DOHH2 (cell line): ENCODE measurements at regions not wholly inside any gene's neighbourhood (a gene's known extent, or its start where the extent isn't known, plus 50 kb on each side); places are given as distances from the start of the nearest gene placed in this dataset.
"Not testable (repeated sequence)": the region's sequence is repeated elsewhere in the genome, so short reads cannot be mapped to it uniquely, and the experiment has no call there.

ENCODE experiments used
- H3F3A ChIP-seq: fragments of 200-600 bp; sonication (generic), shearing (Covaris generic); 2 replicates; pipeline ENCODE4 v1.6.0; 2016; ENCODE audit warnings: antibody characterized with exemption, mild to moderate bottlenecking; ENCODE audit not compliant: control insufficient read depth, insufficient read depth
- H3K27ac ChIP-seq: fragments of 200-600 bp; sonication (generic); 2 replicates; pipeline ENCODE4 v1.5.1; 2014; ENCODE audit warnings: low read depth, mild to moderate bottlenecking, low read length, moderate library complexity
- H3K27me3 ChIP-seq: fragments of 200-600 bp; sonication (generic); 2 replicates; pipeline ENCODE4 v1.6.1; 2014; ENCODE audit warnings: mild to moderate bottlenecking, low read length, mixed read lengths; ENCODE audit not compliant: control insufficient read depth
- H3K36me3 ChIP-seq: fragments of 200-600 bp; sonication (generic); 2 replicates; pipeline ENCODE4 v1.6.1; 2014; ENCODE audit warnings: mild to moderate bottlenecking, low read length, moderate library complexity, mixed read lengths; ENCODE audit not compliant: control insufficient read depth
- H3K4me1 ChIP-seq: fragments of 200-600 bp; sonication (generic); 2 replicates; pipeline ENCODE4 v1.6.1; 2014; ENCODE audit warnings: mild to moderate bottlenecking, low read length, mixed read lengths; ENCODE audit not compliant: control insufficient read depth
- H3K4me2 ChIP-seq: fragments of 200-600 bp; sonication (generic); 2 replicates; pipeline ENCODE4 v1.6.0; 2014; ENCODE audit warnings: mild to moderate bottlenecking, low read length, moderate library complexity
- H3K4me3 ChIP-seq: fragments of 200-600 bp; sonication (generic); 2 replicates; pipeline ENCODE4 v1.5.1; 2014; ENCODE audit warnings: mild to moderate bottlenecking, low read length, mixed read lengths
- H3K79me2 ChIP-seq: fragments of 200-600 bp; sonication (generic); 2 replicates; pipeline ENCODE4 v1.6.1; 2014; ENCODE audit warnings: mild to moderate bottlenecking, low read length, mixed read lengths; ENCODE audit not compliant: control insufficient read depth
- H3K9me2 ChIP-seq: fragments of 200-600 bp; sonication (generic); replicated peaks from 2 replicates; pipeline ENCODE4 v1.6.1; 2014; ENCODE audit warnings: mild to moderate bottlenecking, low read length, mixed read lengths; ENCODE audit not compliant: control insufficient read depth
- H3K9me3 ChIP-seq: fragments of 200-600 bp; sonication (generic); 2 replicates; pipeline ENCODE4 v1.6.1; 2014; ENCODE audit warnings: antibody characterized with exemption, low read length, mixed read lengths; ENCODE audit not compliant: control insufficient read depth, insufficient read depth
- H4K20me1 ChIP-seq: fragments of 200-600 bp; sonication (generic); 2 replicates; pipeline ENCODE4 v1.6.0; 2014; ENCODE audit warnings: low read depth, mild to moderate bottlenecking, antibody characterized with exemption, low read length, moderate library complexity; ENCODE audit not compliant: control insufficient read depth, insufficient read depth
- EZH2phosphoT487 ChIP-seq: fragments of 200-600 bp; sonication (generic); IDR thresholded peaks from 2 replicates; pipeline ENCODE4 v1.6.1; 2017; ENCODE audit warnings: borderline replicate concordance, mild to moderate bottlenecking, antibody characterized with exemption, low read length, moderate library complexity, mixed read lengths
- TF ChIP-seq, protein P1 (sequence below): fragments of 200-600 bp; sonication (generic); IDR thresholded peaks from one replicate; pipeline ENCODE4 v1.5.1; 2014; ENCODE audit warnings: antibody characterized with exemption, mild to moderate bottlenecking, low read depth, low read length; ENCODE audit not compliant: poor library complexity, severe bottlenecking

DNA sequence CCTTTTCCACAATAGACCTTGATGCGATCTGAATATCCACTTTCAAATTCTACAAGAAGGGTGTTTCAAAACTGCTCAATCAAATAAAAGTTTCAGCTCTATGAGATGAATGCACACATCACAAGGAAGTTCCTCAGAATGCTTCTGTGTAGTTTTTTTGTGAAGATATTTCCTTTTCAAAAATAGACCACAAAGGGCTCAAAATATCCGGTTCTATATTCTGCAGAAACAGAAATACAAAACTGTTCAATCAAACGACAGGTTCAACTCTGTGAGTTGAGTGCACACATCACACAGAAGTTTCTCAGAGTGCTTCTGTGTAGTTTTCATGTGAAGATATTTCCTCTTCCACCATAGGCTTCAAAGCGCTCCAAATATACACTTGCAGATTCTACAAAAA, 293.9 kb upstream of the DEFB115 start:
- H3K27ac ChIP-seq = no peak overlapping the region
- H3K9me3 ChIP-seq = no peaks in the 10 kb centered on the region
- TF ChIP-seq, protein P1, sequence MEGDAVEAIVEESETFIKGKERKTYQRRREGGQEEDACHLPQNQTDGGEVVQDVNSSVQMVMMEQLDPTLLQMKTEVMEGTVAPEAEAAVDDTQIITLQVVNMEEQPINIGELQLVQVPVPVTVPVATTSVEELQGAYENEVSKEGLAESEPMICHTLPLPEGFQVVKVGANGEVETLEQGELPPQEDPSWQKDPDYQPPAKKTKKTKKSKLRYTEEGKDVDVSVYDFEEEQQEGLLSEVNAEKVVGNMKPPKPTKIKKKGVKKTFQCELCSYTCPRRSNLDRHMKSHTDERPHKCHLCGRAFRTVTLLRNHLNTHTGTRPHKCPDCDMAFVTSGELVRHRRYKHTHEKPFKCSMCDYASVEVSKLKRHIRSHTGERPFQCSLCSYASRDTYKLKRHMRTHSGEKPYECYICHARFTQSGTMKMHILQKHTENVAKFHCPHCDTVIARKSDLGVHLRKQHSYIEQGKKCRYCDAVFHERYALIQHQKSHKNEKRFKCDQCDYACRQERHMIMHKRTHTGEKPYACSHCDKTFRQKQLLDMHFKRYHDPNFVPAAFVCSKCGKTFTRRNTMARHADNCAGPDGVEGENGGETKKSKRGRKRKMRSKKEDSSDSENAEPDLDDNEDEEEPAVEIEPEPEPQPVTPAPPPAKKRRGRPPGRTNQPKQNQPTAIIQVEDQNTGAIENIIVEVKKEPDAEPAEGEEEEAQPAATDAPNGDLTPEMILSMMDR = no peak
- no peak for TF ChIP-seq EZH2phosphoT487
- H3F3A ChIP-seq = no peaks in the 10 kb centered on the region
- no peak overlapping the region for H3K4me3 ChIP-seq
- H3K9me2 ChIP-seq = no peaks in the 10 kb centered on the region
- no peak overlapping the region for H3K4me2 ChIP-seq
- H3K27me3 ChIP-seq = no peaks in the 10 kb centered on the region
- no peaks in the 10 kb centered on the region for H3K79me2 ChIP-seq
- H3K36me3 ChIP-seq = no peaks in the 10 kb centered on the region
- no peaks in the 10 kb centered on the region for H3K4me1 ChIP-seq
- no peaks in the 10 kb centered on the region for H4K20me1 ChIP-seq

DNA sequence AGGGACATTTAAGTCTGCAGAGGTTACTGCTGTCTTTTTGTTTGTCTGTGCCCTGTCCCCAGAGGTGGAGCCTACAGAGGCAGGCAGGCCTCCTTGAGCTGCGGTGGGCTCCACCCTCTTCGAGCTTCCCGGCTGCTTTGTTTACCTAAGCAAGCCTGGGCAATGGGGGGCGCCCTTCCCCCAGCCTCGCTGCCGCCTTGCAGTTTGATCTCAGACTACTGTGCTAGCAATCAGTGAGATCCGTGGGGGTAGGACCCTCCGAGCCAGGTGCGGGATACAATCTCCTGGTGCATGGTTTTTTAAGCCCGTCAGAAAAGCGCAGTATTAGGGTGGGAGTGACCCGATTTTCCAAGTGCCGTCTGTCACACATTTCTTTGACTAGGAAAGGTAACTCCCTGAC, 281.6 kb upstream of the DEFB115 start:
- not testable (repeated sequence) for H3K9me2 ChIP-seq, H3F3A ChIP-seq, H3K36me3 ChIP-seq, H4K20me1 ChIP-seq, H3K4me2 ChIP-seq, H3K27ac ChIP-seq, H3K9me3 ChIP-seq, H3K4me1 ChIP-seq, H3K27me3 ChIP-seq, H3K79me2 ChIP-seq, H3K4me3 ChIP-seq

DNA sequence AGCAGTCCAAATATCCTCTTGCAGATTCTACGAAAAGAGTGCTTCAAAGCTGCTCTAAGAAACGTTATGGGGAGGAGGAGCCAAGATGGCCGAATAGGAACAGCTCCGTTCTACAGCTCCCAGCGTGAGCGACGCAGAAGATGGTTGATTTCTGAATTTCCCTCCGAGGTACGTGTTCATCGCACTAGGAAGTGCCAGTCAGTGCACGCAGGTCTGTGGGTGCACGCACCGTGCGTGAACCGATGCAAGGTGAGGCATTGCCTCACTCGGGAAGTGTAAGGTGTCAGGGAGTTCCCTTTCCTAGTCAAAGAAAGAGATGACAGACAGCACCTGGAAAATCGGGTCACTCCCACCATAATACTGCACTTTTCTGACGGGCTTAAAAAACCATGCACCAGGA, 272.1 kb upstream of the DEFB115 start:
- no peak for TF ChIP-seq EZH2phosphoT487
- TF ChIP-seq, protein P1 = no peak
- H3K9me3 ChIP-seq = no peaks in the 10 kb centered on the region; the same call in 1 of the 2 replicates
- H3K9me2 ChIP-seq = no peaks in the 10 kb centered on the region
- H3K27me3 ChIP-seq = no peaks in the 10 kb centered on the region
- no peaks in the 10 kb centered on the region for H4K20me1 ChIP-seq
- H3K79me2 ChIP-seq = no peaks in the 10 kb centered on the region
- H3F3A ChIP-seq = no peaks in the 10 kb centered on the region
- H3K4me1 ChIP-seq = no peaks in the 10 kb centered on the region
- no peak overlapping the region for H3K4me2 ChIP-seq
- H3K27ac ChIP-seq = no peak overlapping the region
- no peaks in the 10 kb centered on the region for H3K36me3 ChIP-seq
- no peak overlapping the region for H3K4me3 ChIP-seq
